Smooth muscle cell of the brain vasculature (primary cell): ENCODE measurements at regions not wholly inside any gene's neighbourhood (a gene's known extent, or its start where the extent isn't known, plus 50 kb on each side); places are given as distances from the start of the nearest gene placed in this dataset.

Experiments used
- DNase-seq: peaks from one replicate; pipeline ENCODE4 v3.0.0-alpha.2; 2012; ENCODE audit warnings: low read depth, low spot score

DNA sequence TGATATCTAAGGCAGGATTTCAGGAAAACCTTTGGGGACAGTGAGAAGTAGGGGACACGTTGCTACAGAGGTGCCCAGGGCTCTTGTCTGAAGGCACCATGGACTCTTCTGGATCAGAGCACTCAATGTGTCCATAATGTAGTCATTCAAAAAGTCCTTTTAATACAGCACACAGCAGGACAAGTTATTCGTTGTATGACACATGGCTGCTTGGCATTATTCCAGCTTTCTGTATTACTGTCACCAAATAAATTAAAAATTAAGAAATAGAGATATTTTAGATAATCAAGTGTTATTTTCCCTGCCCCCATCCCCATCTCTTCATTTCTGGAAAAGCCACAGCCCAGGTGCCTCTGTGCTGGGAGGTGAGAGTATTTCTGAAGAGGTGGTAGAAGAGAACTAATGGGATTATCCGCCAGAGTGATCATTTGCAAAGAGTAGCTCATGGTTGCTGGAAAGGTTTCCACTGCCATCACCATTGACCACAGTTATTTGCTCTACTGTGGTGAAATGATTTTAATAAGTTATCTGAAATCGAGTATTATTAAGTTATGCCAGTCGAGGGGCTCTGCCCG is 83.0 kb downstream of the CXCL12 start:
- no peak for DNase-seq

DNA sequence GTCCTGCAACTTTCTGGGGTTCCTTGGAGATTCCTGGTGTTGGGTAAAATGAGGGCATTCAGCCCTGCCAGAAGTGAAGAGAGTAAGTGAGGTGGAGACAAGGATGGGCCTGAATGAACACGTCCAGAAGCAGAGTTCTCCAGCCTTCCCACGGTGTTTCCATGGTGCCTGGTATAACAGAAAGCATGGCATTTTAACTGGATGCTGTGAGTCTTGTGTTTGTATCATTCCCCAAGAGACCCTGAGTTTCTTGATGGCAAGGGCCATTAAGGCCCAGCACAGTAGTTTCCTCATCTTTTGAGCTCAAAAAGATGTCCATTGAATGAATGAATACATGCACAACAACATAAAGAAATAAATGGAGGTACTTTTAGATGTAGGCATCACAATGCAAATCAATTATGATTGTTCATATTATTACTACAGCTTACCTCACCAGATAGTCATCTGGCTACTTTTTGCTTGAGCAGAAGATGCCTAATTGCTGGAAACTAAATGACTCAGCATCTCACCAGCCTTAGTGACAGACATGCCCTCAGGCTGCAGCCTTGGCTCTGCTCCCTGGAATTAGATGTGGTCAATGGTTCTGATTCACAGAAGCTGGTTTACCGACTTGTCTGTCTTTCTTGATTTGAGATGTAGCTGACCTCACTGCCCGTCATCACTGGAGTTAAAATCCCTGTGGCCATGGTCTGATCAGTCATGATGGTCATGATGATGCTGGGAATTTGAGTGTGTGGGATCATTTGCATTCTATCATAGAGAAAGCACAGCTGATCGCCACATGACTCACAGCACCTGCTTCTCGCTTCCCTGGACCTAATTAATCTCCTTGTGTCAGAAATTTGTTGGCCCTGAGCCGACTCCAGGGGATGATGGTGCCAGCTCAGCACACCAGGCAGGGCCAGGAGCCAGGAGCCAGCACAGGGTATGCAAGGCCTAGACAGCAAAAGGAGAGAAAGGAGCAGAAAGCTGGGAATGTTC is 83.9 kb downstream of the CXCL12 start:
- no peak for DNase-seq

- DNase-seq: no peak
Measured at GRCh38 chr10:44298713-44299112, 86.2 kb downstream of the CXCL12 start.

DNA sequence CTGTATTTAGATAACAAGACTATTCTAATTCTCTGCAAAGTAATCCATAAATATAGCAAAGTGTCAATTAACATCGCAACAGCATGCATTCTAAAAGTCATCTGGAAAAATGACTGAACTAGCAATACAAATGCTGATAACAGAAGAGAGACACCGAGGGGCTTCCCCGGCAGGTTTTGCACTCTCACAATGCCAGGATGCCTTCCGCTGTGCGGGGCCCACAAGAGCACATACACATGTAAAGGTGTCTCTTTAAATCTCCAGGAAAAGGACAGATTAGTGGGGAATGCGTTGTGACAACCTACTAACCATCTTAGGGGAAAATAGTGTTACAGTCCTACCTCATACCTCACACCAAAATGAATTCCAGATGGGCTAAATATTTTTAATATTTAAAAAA is 86.9 kb downstream of the CXCL12 start:
- no peak for DNase-seq

- no peak for DNase-seq
Measured at GRCh38 chr10:44295644-44296241, 89.2 kb downstream of the CXCL12 start.

GRCh38 chr10:44294726-44295412 is 90.0 kb downstream of the CXCL12 start:
- DNase-seq: no peak

DNA sequence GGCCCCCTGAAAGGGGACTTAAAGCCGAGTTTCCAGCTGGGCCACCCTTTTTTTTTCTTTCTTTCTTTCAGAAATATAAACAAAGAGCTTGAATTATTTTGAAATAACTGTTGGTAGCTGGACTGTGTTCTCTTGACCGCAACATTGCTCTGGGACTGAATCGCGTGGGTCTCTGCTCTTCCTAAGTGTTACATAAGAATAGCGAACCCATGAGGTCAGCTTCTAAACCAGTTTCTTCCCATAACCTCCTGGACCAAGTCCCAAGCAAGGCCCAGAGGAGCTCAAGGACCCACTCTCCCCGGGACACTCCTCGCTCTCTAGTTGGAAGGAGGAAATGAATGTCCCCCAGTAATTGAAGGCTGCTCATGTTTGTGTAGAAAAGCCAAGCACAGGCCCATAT is 91.1 kb downstream of the CXCL12 start:
- DNase-seq: no peak

DNA sequence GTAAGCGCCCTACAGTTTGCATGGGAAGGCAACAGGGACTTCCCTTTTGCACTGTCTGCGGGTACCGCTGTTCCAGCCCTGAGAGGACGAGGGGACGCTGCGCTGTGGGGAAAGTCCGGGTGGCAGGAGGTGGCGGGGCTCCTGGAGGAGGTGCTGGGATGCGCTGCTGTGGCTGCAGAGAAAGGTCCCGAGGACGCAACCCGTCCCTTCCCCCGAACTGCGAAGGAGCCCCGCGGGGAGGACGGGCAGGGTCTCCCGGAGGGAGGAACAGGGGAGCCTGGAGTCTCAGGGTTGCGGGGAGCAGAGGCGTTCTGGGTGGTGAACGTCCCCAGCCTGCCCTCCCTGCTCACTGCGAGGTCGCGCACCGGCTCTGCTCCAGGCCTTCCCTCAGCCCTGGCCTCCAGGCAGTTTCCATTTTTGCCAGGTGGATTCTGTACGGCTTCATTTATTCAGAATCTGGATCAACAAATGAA is 91.6 kb downstream of the CXCL12 start:
- no peak for DNase-seq

DNA sequence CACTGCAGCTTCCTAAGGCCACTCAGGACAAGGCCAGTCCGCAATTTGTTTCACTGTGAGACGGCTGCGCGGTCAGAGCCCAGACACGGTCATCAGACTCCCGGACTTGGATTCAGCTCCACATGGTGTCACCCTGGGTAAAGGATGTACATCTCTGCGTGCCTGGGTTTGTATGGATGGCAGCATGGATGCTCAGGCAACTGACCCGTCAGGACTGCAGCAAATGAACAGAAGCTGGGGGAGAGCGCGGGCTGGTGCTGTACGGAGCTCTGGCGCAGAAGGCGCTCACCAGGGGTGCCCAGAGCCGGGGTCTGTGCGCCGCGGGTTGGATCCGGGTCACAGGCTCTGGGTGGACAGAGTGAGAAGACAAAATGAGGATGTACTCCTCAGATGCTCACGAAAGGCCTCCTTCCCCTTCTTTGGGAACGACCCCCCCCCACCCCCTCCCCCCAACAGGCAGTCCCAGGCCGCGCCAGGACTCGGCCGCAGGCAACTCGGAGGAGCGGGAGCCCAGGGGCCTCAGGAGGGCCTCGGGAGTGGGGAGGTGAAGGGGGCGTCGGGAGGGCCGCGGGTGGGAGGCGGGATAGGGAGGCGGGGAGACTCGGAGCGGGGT is 92.4 kb downstream of the CXCL12 start:
- no peak for DNase-seq

DNA sequence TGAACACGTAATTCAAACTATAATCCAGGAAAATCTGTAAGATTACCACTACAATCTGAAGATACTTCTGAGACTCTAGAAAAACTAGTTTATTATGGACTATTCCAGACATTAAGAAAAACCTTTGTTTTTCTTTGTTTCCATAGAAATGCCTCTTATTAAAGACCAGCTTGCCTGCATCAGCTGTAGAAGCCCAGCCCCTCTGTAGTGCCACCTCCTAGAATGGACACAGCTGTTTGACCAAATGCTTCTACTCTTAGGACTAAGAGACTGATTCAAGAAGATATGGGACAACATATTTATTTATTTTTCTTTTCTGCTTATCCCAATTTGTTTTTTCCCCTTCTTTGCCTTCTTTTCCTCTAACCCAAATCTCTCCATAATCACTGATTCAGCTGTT is 93.8 kb downstream of the CXCL12 start:
- DNase-seq: no peak

GRCh38 chr10:44289125-44289524 is 95.8 kb downstream of the CXCL12 start:
- no peak for DNase-seq

- no peak for DNase-seq
Measured at GRCh38 chr10:44287408-44287807, 97.5 kb downstream of the CXCL12 start.

DNA sequence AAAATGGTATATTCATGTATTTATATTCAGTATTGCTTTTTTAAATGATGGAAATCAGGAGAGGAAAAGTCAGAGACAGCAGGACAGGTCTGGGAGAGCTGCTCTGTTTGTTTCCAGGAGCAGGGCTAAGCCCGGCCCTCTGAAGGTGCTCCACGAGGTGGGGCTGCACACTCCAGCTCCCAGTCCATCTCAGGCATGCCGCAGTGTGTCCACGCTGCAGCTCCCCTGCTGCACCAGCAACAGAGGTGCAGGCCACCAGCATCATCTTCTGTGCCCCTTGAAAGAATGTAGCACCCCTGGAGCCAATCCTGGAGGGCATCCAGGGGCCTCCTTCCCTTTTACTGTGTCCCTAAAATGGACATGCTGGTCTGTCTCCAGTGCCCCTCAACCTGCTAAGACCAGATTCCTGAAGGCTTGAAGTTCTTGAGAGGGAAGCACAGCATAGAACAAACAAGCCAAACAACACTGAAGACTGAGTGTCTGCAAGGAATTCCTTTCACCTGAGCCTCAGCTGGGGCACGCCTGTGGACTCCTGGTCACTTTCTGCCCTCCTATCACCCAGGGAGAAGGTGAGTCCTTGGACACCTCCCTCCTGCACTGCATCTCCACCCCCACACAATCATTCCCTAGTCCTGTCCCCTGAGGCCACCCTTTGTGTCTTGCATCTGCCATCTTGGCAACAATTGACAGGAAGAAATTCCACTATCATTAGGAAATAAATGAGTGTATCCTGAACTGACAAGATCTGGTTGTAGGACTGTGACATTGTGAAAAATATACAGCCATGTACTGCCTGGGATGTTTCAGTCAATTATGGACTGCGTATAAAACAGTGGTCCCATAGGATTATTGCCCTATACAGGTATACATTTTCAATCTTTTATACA is 100.5 kb downstream of the CXCL12 start:
- no peak for DNase-seq

DNA sequence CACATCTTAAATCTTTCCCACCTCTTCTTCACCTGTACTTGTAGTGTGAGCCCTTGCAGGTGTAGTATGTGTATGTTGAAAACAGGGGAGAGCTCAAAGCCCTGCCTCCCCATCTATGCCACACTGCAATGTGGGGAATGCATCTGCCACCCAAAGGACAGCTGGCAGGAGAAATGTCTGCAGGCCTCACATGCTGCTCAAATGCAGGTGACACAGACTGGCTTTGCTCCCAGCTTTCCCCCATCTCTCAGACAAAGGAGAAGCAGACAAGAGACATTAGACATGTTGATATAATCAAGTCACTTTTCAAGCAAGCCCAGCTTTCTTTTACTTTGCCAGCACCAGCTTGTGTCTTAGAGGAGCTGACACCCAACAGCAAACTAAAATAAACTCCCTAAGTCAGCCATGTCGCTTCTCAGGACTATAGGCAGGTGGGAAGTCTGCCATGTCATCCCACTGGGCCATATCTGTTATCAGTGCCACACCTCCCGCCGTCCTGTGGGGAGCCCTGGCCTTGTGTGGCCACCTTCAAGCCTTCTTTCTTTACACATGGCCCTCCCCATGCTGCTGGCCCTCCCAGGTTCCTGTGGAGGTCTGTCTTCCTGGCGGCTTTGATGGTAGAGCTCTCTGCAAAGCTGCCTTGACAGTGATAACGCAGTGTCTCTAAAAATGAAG is 102.1 kb downstream of the CXCL12 start:
- DNase-seq: no peak

- no peak for DNase-seq
Measured at GRCh38 chr10:44281662-44282061, 103.2 kb downstream of the CXCL12 start.

DNA sequence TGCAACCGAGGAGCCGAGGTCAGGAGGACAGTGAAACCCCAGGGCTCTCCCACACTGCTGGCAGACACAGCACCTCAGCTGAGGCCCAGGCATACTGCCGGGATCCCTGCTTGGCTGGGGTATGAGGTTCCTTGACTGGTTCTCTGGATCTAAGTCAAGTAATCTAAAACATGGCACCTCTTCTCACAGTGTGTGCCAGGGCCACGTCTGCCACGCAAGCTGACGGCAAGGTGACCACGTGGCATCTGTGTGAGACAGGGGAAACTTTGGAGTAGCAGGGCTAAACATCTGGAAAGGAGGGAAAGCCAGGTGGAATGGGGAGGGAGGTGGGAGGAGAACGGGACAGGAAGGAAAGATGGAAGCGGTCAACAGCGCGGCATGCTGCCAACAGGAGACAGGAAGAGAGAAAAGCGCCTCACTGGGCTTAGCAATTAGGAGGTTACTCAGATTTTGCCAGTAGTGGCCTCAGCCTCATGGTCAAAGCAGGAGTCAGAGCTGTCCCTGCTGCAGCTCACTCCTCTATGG is 103.7 kb downstream of the CXCL12 start:
- no peak for DNase-seq

GRCh38 chr10:44280226-44281014 is 104.5 kb downstream of the CXCL12 start:
- no peak for DNase-seq

GRCh38 chr10:44279426-44280126 is 105.3 kb downstream of the CXCL12 start:
- DNase-seq: no peak
